ENCODE measurements at regions not wholly inside any gene's neighbourhood (a gene's known extent, or its start where the extent isn't known, plus 50 kb on each side); places are given as distances from the start of the nearest gene placed in this dataset.

GRCh38 chr7:51878865-51879264 is 562.3 kb upstream of the COBL start (continued):
- TF ChIP-seq, protein P1, sequence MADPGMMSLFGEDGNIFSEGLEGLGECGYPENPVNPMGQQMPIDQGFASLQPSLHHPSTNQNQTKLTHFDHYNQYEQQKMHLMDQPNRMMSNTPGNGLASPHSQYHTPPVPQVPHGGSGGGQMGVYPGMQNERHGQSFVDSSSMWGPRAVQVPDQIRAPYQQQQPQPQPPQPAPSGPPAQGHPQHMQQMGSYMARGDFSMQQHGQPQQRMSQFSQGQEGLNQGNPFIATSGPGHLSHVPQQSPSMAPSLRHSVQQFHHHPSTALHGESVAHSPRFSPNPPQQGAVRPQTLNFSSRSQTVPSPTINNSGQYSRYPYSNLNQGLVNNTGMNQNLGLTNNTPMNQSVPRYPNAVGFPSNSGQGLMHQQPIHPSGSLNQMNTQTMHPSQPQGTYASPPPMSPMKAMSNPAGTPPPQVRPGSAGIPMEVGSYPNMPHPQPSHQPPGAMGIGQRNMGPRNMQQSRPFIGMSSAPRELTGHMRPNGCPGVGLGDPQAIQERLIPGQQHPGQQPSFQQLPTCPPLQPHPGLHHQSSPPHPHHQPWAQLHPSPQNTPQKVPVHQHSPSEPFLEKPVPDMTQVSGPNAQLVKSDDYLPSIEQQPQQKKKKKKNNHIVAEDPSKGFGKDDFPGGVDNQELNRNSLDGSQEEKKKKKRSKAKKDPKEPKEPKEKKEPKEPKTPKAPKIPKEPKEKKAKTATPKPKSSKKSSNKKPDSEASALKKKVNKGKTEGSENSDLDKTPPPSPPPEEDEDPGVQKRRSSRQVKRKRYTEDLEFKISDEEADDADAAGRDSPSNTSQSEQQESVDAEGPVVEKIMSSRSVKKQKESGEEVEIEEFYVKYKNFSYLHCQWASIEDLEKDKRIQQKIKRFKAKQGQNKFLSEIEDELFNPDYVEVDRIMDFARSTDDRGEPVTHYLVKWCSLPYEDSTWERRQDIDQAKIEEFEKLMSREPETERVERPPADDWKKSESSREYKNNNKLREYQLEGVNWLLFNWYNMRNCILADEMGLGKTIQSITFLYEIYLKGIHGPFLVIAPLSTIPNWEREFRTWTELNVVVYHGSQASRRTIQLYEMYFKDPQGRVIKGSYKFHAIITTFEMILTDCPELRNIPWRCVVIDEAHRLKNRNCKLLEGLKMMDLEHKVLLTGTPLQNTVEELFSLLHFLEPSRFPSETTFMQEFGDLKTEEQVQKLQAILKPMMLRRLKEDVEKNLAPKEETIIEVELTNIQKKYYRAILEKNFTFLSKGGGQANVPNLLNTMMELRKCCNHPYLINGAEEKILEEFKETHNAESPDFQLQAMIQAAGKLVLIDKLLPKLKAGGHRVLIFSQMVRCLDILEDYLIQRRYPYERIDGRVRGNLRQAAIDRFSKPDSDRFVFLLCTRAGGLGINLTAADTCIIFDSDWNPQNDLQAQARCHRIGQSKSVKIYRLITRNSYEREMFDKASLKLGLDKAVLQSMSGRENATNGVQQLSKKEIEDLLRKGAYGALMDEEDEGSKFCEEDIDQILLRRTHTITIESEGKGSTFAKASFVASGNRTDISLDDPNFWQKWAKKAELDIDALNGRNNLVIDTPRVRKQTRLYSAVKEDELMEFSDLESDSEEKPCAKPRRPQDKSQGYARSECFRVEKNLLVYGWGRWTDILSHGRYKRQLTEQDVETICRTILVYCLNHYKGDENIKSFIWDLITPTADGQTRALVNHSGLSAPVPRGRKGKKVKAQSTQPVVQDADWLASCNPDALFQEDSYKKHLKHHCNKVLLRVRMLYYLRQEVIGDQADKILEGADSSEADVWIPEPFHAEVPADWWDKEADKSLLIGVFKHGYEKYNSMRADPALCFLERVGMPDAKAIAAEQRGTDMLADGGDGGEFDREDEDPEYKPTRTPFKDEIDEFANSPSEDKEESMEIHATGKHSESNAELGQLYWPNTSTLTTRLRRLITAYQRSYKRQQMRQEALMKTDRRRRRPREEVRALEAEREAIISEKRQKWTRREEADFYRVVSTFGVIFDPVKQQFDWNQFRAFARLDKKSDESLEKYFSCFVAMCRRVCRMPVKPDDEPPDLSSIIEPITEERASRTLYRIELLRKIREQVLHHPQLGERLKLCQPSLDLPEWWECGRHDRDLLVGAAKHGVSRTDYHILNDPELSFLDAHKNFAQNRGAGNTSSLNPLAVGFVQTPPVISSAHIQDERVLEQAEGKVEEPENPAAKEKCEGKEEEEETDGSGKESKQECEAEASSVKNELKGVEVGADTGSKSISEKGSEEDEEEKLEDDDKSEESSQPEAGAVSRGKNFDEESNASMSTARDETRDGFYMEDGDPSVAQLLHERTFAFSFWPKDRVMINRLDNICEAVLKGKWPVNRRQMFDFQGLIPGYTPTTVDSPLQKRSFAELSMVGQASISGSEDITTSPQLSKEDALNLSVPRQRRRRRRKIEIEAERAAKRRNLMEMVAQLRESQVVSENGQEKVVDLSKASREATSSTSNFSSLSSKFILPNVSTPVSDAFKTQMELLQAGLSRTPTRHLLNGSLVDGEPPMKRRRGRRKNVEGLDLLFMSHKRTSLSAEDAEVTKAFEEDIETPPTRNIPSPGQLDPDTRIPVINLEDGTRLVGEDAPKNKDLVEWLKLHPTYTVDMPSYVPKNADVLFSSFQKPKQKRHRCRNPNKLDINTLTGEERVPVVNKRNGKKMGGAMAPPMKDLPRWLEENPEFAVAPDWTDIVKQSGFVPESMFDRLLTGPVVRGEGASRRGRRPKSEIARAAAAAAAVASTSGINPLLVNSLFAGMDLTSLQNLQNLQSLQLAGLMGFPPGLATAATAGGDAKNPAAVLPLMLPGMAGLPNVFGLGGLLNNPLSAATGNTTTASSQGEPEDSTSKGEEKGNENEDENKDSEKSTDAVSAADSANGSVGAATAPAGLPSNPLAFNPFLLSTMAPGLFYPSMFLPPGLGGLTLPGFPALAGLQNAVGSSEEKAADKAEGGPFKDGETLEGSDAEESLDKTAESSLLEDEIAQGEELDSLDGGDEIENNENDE (IDR thresholded peaks at IDR 0.05; ENCODE audit: insufficient replicate concordance, low read length), result no peak
- TF ChIP-seq BACH1 (IDR thresholded peaks at IDR 0.05; ENCODE audit: low read length) (no peak), RFX5 (IDR thresholded peaks at IDR 0.05; ENCODE audit: borderline replicate concordance, low read depth, low read length) (no peak)

Data from H1 (cell line).